ENCODE measurements at regions not wholly inside any gene's neighbourhood (a gene's known extent, or its start where the extent isn't known, plus 50 kb on each side); places are given as distances from the start of the nearest gene placed in this dataset.

DNA sequence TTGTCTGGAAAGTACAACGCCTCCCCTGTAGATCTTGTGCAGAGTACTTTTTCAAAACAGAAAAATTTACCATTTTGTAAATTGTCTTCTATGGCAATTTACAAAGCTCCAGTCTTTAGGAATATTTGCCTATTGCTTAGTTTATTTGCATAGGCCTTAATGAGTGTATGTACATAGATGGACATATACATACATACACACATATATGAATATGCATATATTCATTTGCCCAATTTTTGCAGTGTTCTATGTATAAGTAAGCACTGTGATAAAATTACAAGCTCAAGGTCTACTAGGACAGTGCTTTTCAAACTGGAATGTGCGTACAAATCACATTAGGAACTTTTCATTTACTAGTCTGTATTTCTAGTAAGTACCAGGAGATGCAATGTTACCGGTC lies 301.3 kb upstream of the SMARCA2 start:
- no peaks in the 10 kb centered on the region for H3K36me3 Mint-ChIP-seq
- H3K27ac Mint-ChIP-seq, result no peak overlapping the region
- no peak overlapping the region for H3K4me3 Mint-ChIP-seq
- WGBS (ENCODE audit: insufficient coverage), result no CpG with 5 or more reads among the region's 3 CpGs
- Histone ChIP-seq H3K9me3 (replicated peaks in 1 of 2; ENCODE audit: control insufficient read depth in 1 of 2, insufficient read depth in 1 of 2, low read length in 2 of 2) (no peaks in the 10 kb centered on the region), H3K4me2 (replicated peaks; ENCODE audit: extremely low read depth, low read length, poor library complexity, severe bottlenecking) (no peak overlapping the region), H3K4me1 (ENCODE audit: control insufficient read depth in 1 of 2, insufficient read depth in 2 of 2, low read length in 2 of 2) (no peaks in the 10 kb centered on the region), H3K4me3 (replicated peaks in 1 of 3; ENCODE audit: low read depth in 2 of 3, low read length in 3 of 3) (no peak overlapping the region), H2AFZ (ENCODE audit: insufficient read depth, low read depth, low read length, poor library complexity, severe bottlenecking) (no peak overlapping the region), H3K79me2 (ENCODE audit: insufficient read depth, low read length) (no peaks in the 10 kb centered on the region), H3K27me3 (ENCODE audit: control insufficient read depth in 2 of 2, insufficient read depth in 2 of 2, low read length in 2 of 2) (no peaks in the 10 kb centered on the region), H3K36me3 (replicated peaks in 1 of 2; ENCODE audit: control insufficient read depth in 1 of 2, insufficient read depth in 2 of 2, low read length in 2 of 2) (no peaks in the 10 kb centered on the region), H3K9ac (ENCODE audit: insufficient read depth, low read length, poor library complexity, severe bottlenecking) (no peak overlapping the region), H4K20me1 (ENCODE audit: insufficient read depth, low read length) (no peaks in the 10 kb centered on the region), H3K27ac (ENCODE audit: low read depth in 1 of 2, low read length in 2 of 2) (no peak overlapping the region)
- H3K4me1 Mint-ChIP-seq, result no peaks in the 10 kb centered on the region
- peaks cover 0 to 2% (median 2%) of the 10 kb centered on the region in 3 donors for H3K27me3 Mint-ChIP-seq (ENCODE audit: low read depth in 3 of 3)
- intact Hi-C loops (cut with micrococcal nuclease), result no loop called here
- H3K9me3 Mint-ChIP-seq, result peaks cover 0 to 3% (median 0%) of the 10 kb centered on the region in 7 donors
- DNase-seq, result no peak
- TF ChIP-seq CTCF (IDR thresholded peaks at IDR 0.05), result no peak

DNA sequence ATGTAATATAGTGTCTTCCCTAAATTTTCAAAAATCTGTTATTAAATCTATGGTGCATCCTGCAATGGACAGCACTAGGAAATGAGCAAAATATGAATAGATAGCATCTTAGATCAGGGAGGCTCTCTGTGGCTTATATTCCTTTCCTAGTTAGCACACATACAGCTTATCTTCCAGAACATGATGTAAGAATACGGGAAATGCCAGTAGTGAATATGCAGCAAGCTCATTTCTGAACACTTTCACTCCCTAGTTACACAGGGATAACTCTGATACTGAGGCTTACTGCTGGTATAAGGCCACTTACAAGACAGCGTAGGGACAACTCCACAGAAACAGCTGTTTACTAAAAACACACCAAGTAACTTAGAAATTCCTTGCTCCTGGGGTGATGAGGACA lies 297.3 kb upstream of the SMARCA2 start:
- Histone ChIP-seq H2AFZ (ENCODE audit: insufficient read depth, low read depth, low read length, poor library complexity, severe bottlenecking) (no peak overlapping the region), H3K4me1 (ENCODE audit: control insufficient read depth in 1 of 2, insufficient read depth in 2 of 2, low read length in 2 of 2) (no peaks in the 10 kb centered on the region), H3K9ac (ENCODE audit: insufficient read depth, low read length, poor library complexity, severe bottlenecking) (no peak overlapping the region), H3K36me3 (replicated peaks in 1 of 2; ENCODE audit: control insufficient read depth in 1 of 2, insufficient read depth in 2 of 2, low read length in 2 of 2) (no peaks in the 10 kb centered on the region), H3K27ac (ENCODE audit: low read depth in 1 of 2, low read length in 2 of 2) (no peak overlapping the region), H3K79me2 (ENCODE audit: insufficient read depth, low read length) (no peaks in the 10 kb centered on the region), H3K27me3 (ENCODE audit: control insufficient read depth in 2 of 2, insufficient read depth in 2 of 2, low read length in 2 of 2) (no peaks in the 10 kb centered on the region), H4K20me1 (ENCODE audit: insufficient read depth, low read length) (no peaks in the 10 kb centered on the region), H3K9me3 (replicated peaks in 1 of 2; ENCODE audit: control insufficient read depth in 1 of 2, insufficient read depth in 1 of 2, low read length in 2 of 2) (no peaks in the 10 kb centered on the region), H3K4me3 (replicated peaks in 1 of 3; ENCODE audit: low read depth in 2 of 3, low read length in 3 of 3) (no peak overlapping the region), H3K4me2 (replicated peaks; ENCODE audit: extremely low read depth, low read length, poor library complexity, severe bottlenecking) (no peak overlapping the region)
- Mint-ChIP-seq H3K4me1 (no peaks in the 10 kb centered on the region), H3K27me3 (ENCODE audit: low read depth in 3 of 3) (peaks cover 0 to 2% (median 0%) of the 10 kb centered on the region in 3 donors), H3K9me3 (peaks cover 0 to 3% (median 0%) of the 10 kb centered on the region in 7 donors), H3K4me3 (no peak overlapping the region), H3K27ac (no peak overlapping the region), H3K36me3 (no peaks in the 10 kb centered on the region)
- no peak for TF ChIP-seq CTCF (IDR thresholded peaks at IDR 0.05)
- intact Hi-C loops (cut with micrococcal nuclease), result no loop called here
- no peak for DNase-seq
- WGBS (ENCODE audit: insufficient coverage), result no CpG with 5 or more reads among the region's 2 CpGs

Data from CD14-positive monocyte (primary cell).